ENCODE measurements at regions not wholly inside any gene's neighbourhood (a gene's known extent, or its start where the extent isn't known, plus 50 kb on each side); places are given as distances from the start of the nearest gene placed in this dataset.

- ChIA-PET CTCF (no interaction called here), POLR2A (no interaction called here)
- no peak for DNase-seq (ENCODE audit: low read depth)
- TF ChIP-seq, protein P1, sequence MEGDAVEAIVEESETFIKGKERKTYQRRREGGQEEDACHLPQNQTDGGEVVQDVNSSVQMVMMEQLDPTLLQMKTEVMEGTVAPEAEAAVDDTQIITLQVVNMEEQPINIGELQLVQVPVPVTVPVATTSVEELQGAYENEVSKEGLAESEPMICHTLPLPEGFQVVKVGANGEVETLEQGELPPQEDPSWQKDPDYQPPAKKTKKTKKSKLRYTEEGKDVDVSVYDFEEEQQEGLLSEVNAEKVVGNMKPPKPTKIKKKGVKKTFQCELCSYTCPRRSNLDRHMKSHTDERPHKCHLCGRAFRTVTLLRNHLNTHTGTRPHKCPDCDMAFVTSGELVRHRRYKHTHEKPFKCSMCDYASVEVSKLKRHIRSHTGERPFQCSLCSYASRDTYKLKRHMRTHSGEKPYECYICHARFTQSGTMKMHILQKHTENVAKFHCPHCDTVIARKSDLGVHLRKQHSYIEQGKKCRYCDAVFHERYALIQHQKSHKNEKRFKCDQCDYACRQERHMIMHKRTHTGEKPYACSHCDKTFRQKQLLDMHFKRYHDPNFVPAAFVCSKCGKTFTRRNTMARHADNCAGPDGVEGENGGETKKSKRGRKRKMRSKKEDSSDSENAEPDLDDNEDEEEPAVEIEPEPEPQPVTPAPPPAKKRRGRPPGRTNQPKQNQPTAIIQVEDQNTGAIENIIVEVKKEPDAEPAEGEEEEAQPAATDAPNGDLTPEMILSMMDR (IDR thresholded peaks at IDR 0.05; ENCODE audit: insufficient read depth, low read depth, low read length): no peak
- Histone ChIP-seq H3K4me3 (ENCODE audit: low read depth, low read length) (no peak overlapping the region), H3K27me3 (ENCODE audit: control insufficient read depth, insufficient read depth, low read length) (no peaks in the 10 kb centered on the region), H3K36me3 (ENCODE audit: control insufficient read depth, insufficient read depth, low read length) (no peaks in the 10 kb centered on the region)
Observed at GRCh38 chr10:130737621-130738020, 573.9 kb downstream of the TCERG1L start.

GRCh38 chr10:130739016-130739756 lies 572.3 kb downstream of the TCERG1L start:
- POLR2A ChIA-PET: no interaction called here
- Histone ChIP-seq H3K36me3 (ENCODE audit: control insufficient read depth, insufficient read depth, low read length) (no peaks in the 10 kb centered on the region), H3K27me3 (ENCODE audit: control insufficient read depth, insufficient read depth, low read length) (no peaks in the 10 kb centered on the region), H3K4me3 (ENCODE audit: low read depth, low read length) (no peak overlapping the region)
- no peak for DNase-seq (ENCODE audit: low read depth)
- TF ChIP-seq, protein P1 (IDR thresholded peaks at IDR 0.05; ENCODE audit: insufficient read depth, low read depth, low read length): no peak
- CTCF ChIA-PET: no interaction called here

DNA sequence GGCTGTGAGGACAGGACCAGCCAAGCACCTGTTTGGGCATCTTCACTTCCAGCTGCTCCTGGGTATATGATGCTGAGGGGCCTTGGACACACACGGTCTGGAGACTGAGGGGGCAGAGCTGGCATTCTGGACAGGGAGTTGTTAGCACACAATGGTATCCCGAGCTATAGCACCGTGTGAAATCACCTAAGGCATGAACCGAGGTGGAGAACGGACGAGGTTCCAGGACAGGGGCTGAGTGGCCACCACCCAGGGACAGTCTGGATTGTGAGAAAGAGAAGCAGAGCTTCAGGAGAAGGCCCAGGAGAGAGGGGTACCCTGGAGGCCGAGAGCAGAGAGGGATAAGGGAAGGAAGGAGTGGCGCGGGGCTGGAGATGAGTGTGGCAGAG lies 571.8 kb downstream of the TCERG1L start:
- POLR2A ChIA-PET: no interaction called here
- CTCF ChIA-PET: no interaction called here
- TF ChIP-seq, protein P1 (IDR thresholded peaks at IDR 0.05; ENCODE audit: insufficient read depth, low read depth, low read length): no peak
- H3K36me3 ChIP-seq (ENCODE audit: control insufficient read depth, insufficient read depth, low read length): no peaks in the 10 kb centered on the region
- no peak for DNase-seq (ENCODE audit: low read depth)
- H3K4me3 ChIP-seq (ENCODE audit: low read depth, low read length): no peak overlapping the region
- H3K27me3 ChIP-seq (ENCODE audit: control insufficient read depth, insufficient read depth, low read length): no peaks in the 10 kb centered on the region

- DNase-seq (ENCODE audit: low read depth): no peak
- H3K27me3 ChIP-seq (ENCODE audit: control insufficient read depth, insufficient read depth, low read length): no peaks in the 10 kb centered on the region
- TF ChIP-seq, protein P1 (IDR thresholded peaks at IDR 0.05; ENCODE audit: insufficient read depth, low read depth, low read length): no peak
- H3K4me3 ChIP-seq (ENCODE audit: low read depth, low read length): no peak overlapping the region
- H3K36me3 ChIP-seq (ENCODE audit: control insufficient read depth, insufficient read depth, low read length): no peaks in the 10 kb centered on the region
- POLR2A ChIA-PET: no interaction called here
- CTCF ChIA-PET: no interaction called here
Observed at GRCh38 chr10:130740166-130740565, 571.4 kb downstream of the TCERG1L start.

GRCh38 chr10:130740915-130741750 lies 570.4 kb downstream of the TCERG1L start:
- ChIA-PET POLR2A (no interaction called here), CTCF (no interaction called here)
- no peak for DNase-seq (ENCODE audit: low read depth)
- TF ChIP-seq, protein P1 (IDR thresholded peaks at IDR 0.05; ENCODE audit: insufficient read depth, low read depth, low read length): no peak
- Histone ChIP-seq H3K27me3 (ENCODE audit: control insufficient read depth, insufficient read depth, low read length) (no peaks in the 10 kb centered on the region), H3K4me3 (ENCODE audit: low read depth, low read length) (no peak overlapping the region), H3K36me3 (ENCODE audit: control insufficient read depth, insufficient read depth, low read length) (no peaks in the 10 kb centered on the region)

Measured in BJ (cell line).